PC-3 (cell line): ENCODE measurements at regions not wholly inside any gene's neighbourhood (a gene's known extent, or its start where the extent isn't known, plus 50 kb on each side); places are given as distances from the start of the nearest gene placed in this dataset.
"Not testable (repeated sequence)": the region's sequence is repeated elsewhere in the genome, so short reads cannot be mapped to it uniquely, and the experiment has no call there.

ENCODE experiments used
- ATAC-seq: fragments of 200-7000 bp; cut with Tn5 transposase; 2 replicates; pipeline ENCODE4 v1.9.1; 2020; ENCODE audit warnings: mild to moderate bottlenecking, moderate library complexity
- BruUV-seq: library from RNA; stranded (reverse); fragments of 400-500 nt; replicated peaks from 2 replicates; lab custom pipeline; 2021; lab: Mats Ljungman, UMichigan
- CTCF ChIA-PET: fragments of 300-600 bp; sonication (Branson Sonifier 250); formaldehyde crosslinking; loops from one replicate; lab custom pipeline; 2022; ENCODE audit warnings: antibody characterized with exemption; lab: Charles Lee
- POLR2A ChIA-PET: fragments of 300-600 bp; sonication (Branson Sonifier 250); formaldehyde crosslinking; loops from one replicate; lab custom pipeline; 2022; ENCODE audit warnings: antibody characterized with exemption; ENCODE audit not compliant: unreplicated experiment; lab: Charles Lee
- DNase-seq: peaks from one replicate; pipeline ENCODE4 v3.0.0-alpha.2; 2015
- H2AFZ ChIP-seq: fragments of 300-600 bp; sonication (generic); 2 replicates; pipeline ENCODE4 v1.6.0; 2016; ENCODE audit warnings: antibody characterized with exemption, low read length
- H3F3A ChIP-seq: fragments of 300-600 bp; sonication (generic); one replicate; pipeline ENCODE4 v1.6.0; 2017; ENCODE audit warnings: antibody characterized with exemption, low read length, control low read depth, mild to moderate bottlenecking; ENCODE audit not compliant: unreplicated experiment
- H3K27ac ChIP-seq: fragments of 300-600 bp; sonication (generic); 2 replicates; pipeline ENCODE4 v1.5.1; 2016; ENCODE audit warnings: mild to moderate bottlenecking, low read length
- H3K27me3 ChIP-seq: fragments of 300-600 bp; sonication (generic); 2 replicates; pipeline ENCODE4 v1.6.1; 2016; ENCODE audit warnings: low read length, mixed read lengths
- H3K36me3 ChIP-seq: fragments of 300-600 bp; sonication (generic); 2 replicates; pipeline ENCODE4 v1.6.1; 2016; ENCODE audit warnings: low read depth, mixed run types, low read length, mixed read lengths
- H3K4me1 ChIP-seq: fragments of 300-600 bp; sonication (generic); 2 replicates; pipeline ENCODE4 v1.5.1; 2016; ENCODE audit warnings: low read length; ENCODE audit not compliant: insufficient read depth
- H3K4me2 ChIP-seq: fragments of 300-600 bp; sonication (generic); 2 replicates; pipeline ENCODE4 v1.6.0; 2016; ENCODE audit warnings: low read length
- H3K4me3 ChIP-seq: fragments of 300-600 bp; sonication (generic); 2 replicates; pipeline ENCODE4 v1.5.1; 2016; ENCODE audit warnings: mild to moderate bottlenecking, low read length, mixed read lengths
- H3K79me2 ChIP-seq: fragments of 300-600 bp; sonication (generic); 2 replicates; pipeline ENCODE4 v1.6.1; 2017; ENCODE audit warnings: low read length, mixed read lengths
- H3K9ac ChIP-seq: fragments of 300-600 bp; sonication (generic); 2 replicates; pipeline ENCODE4 v1.6.0; 2016; ENCODE audit warnings: mild to moderate bottlenecking, low read length
- H3K9me2 ChIP-seq: fragments of 300-600 bp; sonication (generic); replicated peaks from 2 replicates; pipeline ENCODE4 v1.6.1; 2016; ENCODE audit warnings: mixed run types, low read length, mixed read lengths
- H3K9me3 ChIP-seq: fragments of 300-600 bp; sonication (generic); 2 replicates; pipeline ENCODE4 v1.6.1; 2016; ENCODE audit warnings: low read length, mixed read lengths
- H4K20me1 ChIP-seq: fragments of 300-600 bp; sonication (generic); 2 replicates; pipeline ENCODE4 v1.6.1; 2016; ENCODE audit warnings: low read length, mixed read lengths
- intact Hi-C: fragments of 100-400 bp; cut with micrococcal nuclease; formaldehyde crosslinking; loops from 2 replicates; pipeline ENCODE4 v1.9.0; 2023

DNA sequence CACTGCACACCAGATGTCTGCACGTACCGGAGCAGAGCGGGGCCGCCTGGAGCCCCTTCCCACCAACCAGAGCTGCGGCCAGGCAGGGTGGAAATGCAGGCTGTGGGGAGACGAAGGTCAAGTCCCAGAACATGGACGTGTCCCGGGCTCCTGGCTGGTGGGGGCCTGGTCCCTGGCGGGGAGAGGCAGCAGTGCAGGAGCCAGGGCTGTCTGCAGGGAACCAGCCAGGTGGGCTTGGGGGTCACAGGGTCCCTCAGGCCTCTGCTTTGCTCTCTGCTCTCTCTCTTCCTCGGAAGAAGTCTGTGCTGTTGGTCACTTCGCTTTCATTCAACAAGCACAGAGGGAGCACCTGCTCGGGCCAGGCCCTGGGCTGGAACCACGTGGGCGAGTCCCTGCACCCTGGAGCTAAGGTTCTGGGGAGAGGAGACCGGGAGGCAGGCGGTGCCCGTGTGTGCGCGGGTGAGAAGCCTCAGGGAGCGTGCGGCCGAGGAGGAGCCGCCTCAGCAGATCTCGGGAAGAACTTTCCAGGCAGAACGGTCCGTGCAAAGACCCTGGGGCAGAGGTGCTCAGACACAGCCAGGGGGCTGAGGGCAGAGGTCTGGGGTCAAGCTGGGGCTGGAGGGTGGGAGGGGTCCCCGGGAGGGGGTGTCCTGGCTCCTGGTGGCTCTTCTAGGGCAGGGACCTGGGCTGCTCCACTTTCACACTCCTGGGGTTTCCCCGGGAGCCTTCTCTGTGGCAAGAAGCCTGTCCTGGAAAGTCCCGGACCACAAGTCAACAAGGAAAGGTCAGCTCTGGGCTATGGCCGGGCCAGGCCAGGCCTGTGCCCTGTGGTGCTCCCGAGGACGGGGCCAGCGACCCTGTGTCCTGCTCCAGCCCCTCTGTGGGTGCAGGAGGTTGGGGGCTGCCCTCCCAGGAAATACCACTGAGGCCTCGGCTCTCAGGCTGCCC, 5431.0 kb upstream of the TPTE start:
- H2AFZ ChIP-seq, H3K27ac ChIP-seq, CTCF ChIA-PET, H3K36me3 ChIP-seq, ATAC-seq, H3K4me2 ChIP-seq, H3K79me2 ChIP-seq, H4K20me1 ChIP-seq, H3K9me2 ChIP-seq, POLR2A ChIA-PET, H3F3A ChIP-seq, DNase-seq, BruUV-seq, H3K27me3 ChIP-seq, H3K4me3 ChIP-seq, H3K4me1 ChIP-seq, H3K9ac ChIP-seq, H3K9me3 ChIP-seq, intact Hi-C loops: not testable (repeated sequence)

GRCh38 chr21:5091274-5091673, 5430.1 kb upstream of the TPTE start:
- H3K4me1 ChIP-seq, H3K27me3 ChIP-seq, POLR2A ChIA-PET, H4K20me1 ChIP-seq, H2AFZ ChIP-seq, H3K4me3 ChIP-seq, H3K79me2 ChIP-seq, CTCF ChIA-PET, intact Hi-C loops, BruUV-seq, H3K4me2 ChIP-seq, H3K9me3 ChIP-seq, H3K9me2 ChIP-seq, ATAC-seq, H3K27ac ChIP-seq, H3K36me3 ChIP-seq, H3K9ac ChIP-seq, DNase-seq, H3F3A ChIP-seq: not testable (repeated sequence)

DNA sequence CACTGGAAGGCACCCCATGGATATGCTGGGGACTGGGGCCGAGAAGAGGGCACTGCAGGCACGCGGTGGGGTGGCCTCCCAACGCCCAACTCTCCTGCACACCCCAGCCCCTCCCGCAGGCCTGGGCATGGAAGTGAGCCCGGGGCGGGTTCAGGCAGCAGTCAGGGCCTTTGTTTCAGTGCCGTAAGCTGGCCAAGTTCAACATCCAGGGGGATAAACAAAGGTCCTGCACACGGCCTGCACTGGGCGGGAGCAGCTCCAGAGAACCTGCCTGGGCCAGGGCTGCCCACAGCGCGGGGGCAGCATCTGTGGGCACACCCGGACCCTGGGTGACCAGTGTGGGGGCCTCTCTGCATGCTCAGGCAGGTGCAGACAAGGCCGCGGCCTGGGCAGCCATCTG, 5425.8 kb upstream of the TPTE start:
- H3K9me2 ChIP-seq, H3K36me3 ChIP-seq, CTCF ChIA-PET, H3K9ac ChIP-seq, H3K4me3 ChIP-seq, BruUV-seq, intact Hi-C loops, DNase-seq, H4K20me1 ChIP-seq, H3K27ac ChIP-seq, H2AFZ ChIP-seq, H3F3A ChIP-seq, H3K9me3 ChIP-seq, H3K27me3 ChIP-seq, POLR2A ChIA-PET, H3K4me1 ChIP-seq, H3K4me2 ChIP-seq, H3K79me2 ChIP-seq, ATAC-seq: not testable (repeated sequence)

- H3K4me1 ChIP-seq, ATAC-seq, H4K20me1 ChIP-seq, BruUV-seq, POLR2A ChIA-PET, H3K27ac ChIP-seq, H3K36me3 ChIP-seq, H3K79me2 ChIP-seq, H3K4me2 ChIP-seq, H3K9me2 ChIP-seq, intact Hi-C loops, DNase-seq, H3K27me3 ChIP-seq, CTCF ChIA-PET, H3K9me3 ChIP-seq, H3K9ac ChIP-seq, H3F3A ChIP-seq, H2AFZ ChIP-seq, H3K4me3 ChIP-seq: not testable (repeated sequence)
Observed at GRCh38 chr21:5098010-5098743, 5423.2 kb upstream of the TPTE start.

- H3K36me3 ChIP-seq, H3K79me2 ChIP-seq, H3K9me3 ChIP-seq, ATAC-seq, H3K4me1 ChIP-seq, BruUV-seq, H3K9ac ChIP-seq, CTCF ChIA-PET, POLR2A ChIA-PET, intact Hi-C loops, H2AFZ ChIP-seq, H3F3A ChIP-seq, H3K27ac ChIP-seq, H3K9me2 ChIP-seq, H3K4me3 ChIP-seq, H3K4me2 ChIP-seq, H3K27me3 ChIP-seq, DNase-seq, H4K20me1 ChIP-seq: not testable (repeated sequence)
Observed at GRCh38 chr21:5100604-5101174, 5420.7 kb upstream of the TPTE start.

GRCh38 chr21:5101749-5102148, 5419.6 kb upstream of the TPTE start:
- H3K9ac ChIP-seq, BruUV-seq, H3K36me3 ChIP-seq, H3K4me3 ChIP-seq, POLR2A ChIA-PET, H4K20me1 ChIP-seq, H3K27ac ChIP-seq, H3K9me3 ChIP-seq, intact Hi-C loops, H3K79me2 ChIP-seq, H3K4me1 ChIP-seq, H2AFZ ChIP-seq, ATAC-seq, DNase-seq, H3F3A ChIP-seq, H3K9me2 ChIP-seq, H3K27me3 ChIP-seq, CTCF ChIA-PET, H3K4me2 ChIP-seq: not testable (repeated sequence)
